SIG-M5 treated with dmso at 0.1 percent for 504 hours (cell line): ENCODE measurements at regions not wholly inside any gene's neighbourhood (a gene's known extent, or its start where the extent isn't known, plus 50 kb on each side); places are given as distances from the start of the nearest gene placed in this dataset.

Experiments used
- DNase-seq: peaks from one replicate; lab custom pipeline; 2025; ENCODE audit not compliant: unreplicated experiment; lab: John Stamatoyannopoulos, UW

DNA sequence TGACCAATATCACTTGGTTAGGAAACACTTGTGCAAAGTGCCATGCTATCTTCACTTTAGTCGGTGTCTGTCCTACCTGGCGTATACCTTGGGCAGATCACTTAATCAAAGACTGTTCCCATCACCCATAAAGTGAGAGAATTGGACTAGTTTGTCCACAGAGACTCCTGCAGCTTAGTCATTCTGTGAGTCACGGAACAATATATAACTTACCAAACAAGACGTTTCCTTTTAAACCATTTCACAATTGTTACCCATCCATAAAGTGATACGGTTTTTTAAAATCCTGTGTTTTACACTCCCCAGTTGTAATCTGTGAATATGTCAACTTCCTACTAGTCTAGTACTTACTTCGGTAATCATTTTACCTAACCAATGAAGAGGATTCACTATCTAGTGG, 499.3 kb upstream of the SMIM21 start:
- DNase-seq: no peak

DNA sequence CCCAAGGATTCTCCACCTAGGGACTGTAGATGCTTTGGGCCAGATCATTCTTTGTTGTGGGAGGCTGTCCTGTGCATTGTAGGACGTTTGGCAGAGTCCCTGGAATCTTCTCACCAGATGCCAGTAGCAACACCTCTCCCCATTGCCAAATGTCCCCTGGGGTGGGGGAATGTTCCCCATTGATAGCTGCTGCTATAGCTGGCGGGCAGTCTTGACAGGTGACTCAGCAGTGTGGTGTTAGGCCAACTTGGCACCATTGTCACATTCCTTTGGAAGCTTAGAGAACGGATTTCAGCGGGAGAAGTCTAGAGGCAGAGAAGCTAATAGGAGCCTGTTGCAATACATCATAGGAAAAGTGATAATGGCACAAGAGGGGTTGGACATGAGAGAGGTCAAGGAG, 495.7 kb upstream of the SMIM21 start:
- DNase-seq: no peak

GRCh38 chr18:75916624-75916982, 489.1 kb upstream of the SMIM21 start:
- no peak for DNase-seq

DNA sequence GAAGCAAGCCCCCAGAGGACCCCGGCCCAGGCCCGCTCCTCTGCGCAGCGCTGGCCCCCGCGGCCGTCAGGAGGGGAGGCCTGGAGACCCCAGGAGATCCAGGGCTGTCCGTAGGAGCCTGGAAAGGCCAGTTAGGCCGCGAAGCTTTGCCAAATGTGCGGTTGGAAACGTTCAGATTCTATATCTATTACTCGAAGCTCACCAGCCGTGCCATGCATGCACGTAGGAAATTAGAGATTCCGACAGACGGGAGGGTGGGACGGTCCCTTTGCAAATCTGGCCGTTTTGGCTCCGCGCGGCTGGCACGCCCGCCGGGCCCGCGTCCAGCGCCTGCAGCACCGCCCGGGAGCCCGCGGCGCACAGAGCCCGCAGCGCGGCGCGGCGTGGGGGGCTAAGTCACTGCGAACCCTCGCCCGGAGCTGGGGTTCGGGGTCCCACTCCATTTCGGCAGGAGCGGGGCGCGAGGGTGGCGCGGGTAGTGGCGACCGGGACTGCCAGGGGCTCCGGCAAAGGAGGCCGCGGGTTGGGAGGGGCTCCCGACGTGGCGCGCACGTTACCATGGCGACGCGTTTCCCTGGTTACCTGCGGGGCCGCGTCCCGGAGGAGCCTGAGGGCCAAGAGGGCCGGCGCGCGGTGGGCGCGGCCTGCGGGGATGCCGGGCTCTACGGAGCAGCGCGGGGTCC, 488.6 kb upstream of the SMIM21 start:
- no peak for DNase-seq

- no peak for DNase-seq
Measured at GRCh38 chr18:75912829-75913228, 485.3 kb upstream of the SMIM21 start.

- DNase-seq: no peak
Measured at GRCh38 chr18:75904416-75904815, 476.9 kb upstream of the SMIM21 start.

DNA sequence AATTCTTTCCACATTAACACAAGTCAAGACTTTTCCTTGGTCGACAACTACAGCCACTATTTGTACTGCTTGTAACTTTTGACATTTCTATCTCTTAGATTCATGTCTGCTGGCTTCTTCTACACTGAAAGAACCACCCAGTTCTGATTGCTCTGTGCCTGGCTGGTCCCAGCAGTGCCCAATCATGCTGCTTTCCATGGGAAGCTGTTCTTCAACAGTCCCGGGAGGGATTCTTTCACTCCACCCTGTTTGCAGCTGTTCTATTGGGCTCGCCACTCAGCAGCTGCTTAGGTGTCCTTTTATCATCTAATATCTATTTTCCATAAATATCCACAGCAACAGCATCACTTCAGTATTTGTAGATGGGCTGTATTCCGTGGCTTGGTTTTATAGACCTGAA, 471.1 kb upstream of the SMIM21 start:
- DNase-seq: no peak

GRCh38 chr18:75897386-75897785, 469.9 kb upstream of the SMIM21 start:
- DNase-seq: no peak

GRCh38 chr18:75896865-75897264, 469.4 kb upstream of the SMIM21 start:
- DNase-seq: no peak

DNA sequence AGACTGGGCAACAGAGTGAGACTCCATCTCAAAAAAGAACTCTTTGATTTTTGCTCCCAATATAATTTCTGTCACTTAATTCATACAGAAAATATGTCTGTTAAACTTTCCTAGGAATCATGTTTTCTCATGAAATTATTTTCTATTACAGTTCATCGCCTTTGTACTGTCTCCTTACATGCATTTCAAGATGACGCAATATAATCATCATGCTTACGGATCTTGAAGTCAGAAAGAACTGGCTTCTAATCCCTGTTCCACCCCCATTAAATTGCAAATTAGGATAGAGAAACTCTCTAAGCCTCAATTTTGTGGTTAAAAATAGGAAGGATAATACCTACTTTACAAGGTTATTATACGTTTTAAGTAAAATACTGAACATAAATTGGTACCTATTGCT, 467.6 kb upstream of the SMIM21 start:
- no peak for DNase-seq

DNA sequence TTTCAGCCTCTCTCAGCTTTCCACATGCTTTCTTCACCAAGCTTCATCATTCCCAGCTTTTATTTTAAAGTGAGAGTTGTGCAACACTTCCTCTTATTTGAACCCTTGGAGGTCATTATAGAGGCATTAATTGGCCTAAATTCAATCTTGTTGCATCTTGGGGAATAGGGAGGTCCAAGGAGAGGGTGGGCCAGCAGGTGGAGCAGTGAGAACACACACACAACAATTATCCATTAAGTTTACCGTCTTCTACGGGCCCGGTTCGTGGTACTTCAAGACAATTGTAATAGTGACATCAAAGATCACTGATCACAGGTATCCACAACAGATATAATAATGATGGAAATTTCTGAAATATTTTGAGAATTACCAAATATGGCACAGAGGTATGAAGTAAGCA, 457.2 kb upstream of the SMIM21 start:
- DNase-seq: no peak

DNA sequence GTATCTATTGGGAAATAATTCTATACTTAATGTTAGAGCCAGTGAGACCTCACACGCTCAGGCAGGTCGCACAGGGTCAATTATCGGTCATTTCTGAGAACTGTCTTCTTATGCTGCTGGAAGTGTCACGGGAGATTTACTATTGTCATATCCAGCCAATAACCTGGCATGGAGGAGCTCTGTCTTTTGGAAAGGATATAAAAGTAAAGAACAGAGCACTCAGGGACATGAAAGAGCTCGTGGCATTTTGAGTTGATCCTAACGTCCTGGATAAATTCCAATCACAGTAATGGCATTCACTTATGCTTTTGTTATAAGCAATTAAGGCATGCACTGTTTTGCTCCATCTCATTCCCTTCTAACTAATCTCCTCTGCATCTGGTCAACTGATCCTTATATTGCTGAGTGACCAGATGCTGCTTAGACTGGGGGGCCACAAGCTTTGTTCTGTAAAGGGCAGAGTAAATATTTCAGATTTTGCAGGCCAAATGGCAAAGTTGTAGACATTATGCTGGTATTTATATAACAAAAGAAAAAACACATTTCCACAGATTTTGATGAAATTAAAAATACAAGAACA, 453.5 kb upstream of the SMIM21 start:
- DNase-seq: no peak

GRCh38 chr18:75880266-75880665, 452.8 kb upstream of the SMIM21 start:
- no peak for DNase-seq

GRCh38 chr18:75879196-75879595, 451.7 kb upstream of the SMIM21 start:
- DNase-seq: no peak

GRCh38 chr18:75875559-75875958, 448.1 kb upstream of the SMIM21 start:
- no peak for DNase-seq

GRCh38 chr18:75874401-75875089, 447.0 kb upstream of the SMIM21 start:
- DNase-seq: no peak

- no peak for DNase-seq
Measured at GRCh38 chr18:75871596-75871995, 444.1 kb upstream of the SMIM21 start.

GRCh38 chr18:75869162-75869561, 441.7 kb upstream of the SMIM21 start:
- DNase-seq: no peak

DNA sequence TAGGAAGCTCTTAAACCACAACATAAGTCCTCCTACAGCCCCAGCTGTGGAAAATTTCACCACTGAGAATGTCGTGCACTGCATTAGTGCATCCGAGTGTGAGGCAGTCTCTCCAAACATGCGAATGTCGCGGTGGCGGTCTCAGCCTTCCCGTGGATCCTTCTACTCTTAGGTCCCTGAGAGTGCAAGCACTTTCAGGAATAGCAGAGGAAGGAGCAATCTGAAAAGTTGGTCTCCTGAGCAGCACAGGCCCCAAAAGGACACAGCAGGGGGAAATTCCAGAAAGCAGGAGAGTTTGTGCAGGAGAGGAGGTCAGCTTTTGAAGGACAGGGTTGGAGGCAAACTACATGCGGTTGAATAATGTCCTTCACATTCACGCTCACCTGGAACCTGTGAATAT, 440.5 kb upstream of the SMIM21 start:
- no peak for DNase-seq

DNA sequence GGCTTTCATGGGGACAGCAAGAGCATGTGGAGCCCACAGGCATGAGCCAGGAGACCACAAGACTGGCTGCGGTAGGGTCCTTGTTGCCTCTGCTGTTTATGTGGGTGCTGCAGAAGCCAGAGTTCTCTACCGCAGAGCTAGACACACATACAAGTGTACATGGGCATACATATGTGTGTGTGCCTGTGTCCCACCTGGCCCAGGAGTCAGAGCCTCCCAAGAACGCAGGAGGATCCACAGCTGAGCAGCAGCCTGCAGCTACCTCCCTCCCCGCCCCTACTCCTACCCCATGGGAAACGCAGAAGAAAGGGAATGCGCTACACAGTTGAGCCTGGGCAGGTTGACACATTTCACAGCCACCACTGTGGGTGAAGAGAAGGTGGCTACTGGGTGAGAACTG, 438.1 kb upstream of the SMIM21 start:
- DNase-seq: no peak

DNA sequence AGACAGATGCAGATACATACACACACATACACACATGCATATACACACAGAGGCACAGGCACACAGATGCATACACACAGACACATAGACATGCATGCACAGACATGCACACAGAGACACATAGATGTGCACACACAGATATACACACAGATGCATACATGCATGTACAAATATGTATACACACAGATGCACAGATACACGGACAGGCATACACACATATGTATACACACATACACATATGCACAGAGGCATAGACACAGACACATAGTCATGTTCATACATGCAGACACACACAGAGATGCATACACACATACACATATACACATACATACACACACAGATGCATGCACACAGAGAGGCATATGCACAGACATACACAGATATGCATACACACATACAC, 437.3 kb upstream of the SMIM21 start:
- no peak for DNase-seq

GRCh38 chr18:75863696-75864095, 436.2 kb upstream of the SMIM21 start:
- DNase-seq: no peak

DNA sequence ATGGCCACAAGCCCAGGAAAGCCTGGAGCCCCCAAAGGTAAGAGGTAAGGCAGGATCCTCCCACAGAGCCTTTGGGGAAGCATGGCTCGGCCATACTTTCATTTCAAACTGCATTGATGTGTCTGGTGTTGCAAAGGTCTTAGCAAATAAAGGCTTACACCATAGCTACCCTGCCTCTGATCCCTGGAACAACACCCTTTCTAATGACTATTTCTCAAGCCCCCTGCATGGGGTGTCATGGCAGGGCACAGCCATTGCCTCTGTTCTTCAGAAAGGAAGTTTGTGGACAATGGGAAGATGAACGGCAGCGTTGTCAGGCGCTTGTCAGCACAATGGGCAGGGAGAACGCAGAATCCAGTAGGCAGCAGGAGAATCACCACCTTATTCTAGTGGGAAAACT, 435.0 kb upstream of the SMIM21 start:
- DNase-seq: no peak
